Mucosa of descending colon (tissue), 3 donors: ENCODE measurements at regions not wholly inside any gene's neighbourhood (a gene's known extent, or its start where the extent isn't known, plus 50 kb on each side); places are given as distances from the start of the nearest gene placed in this dataset.
"Not testable (repeated sequence)": the region's sequence is repeated elsewhere in the genome, so short reads cannot be mapped to it uniquely, and the experiment has no call there.

Experiments
- ATAC-seq: fragments of 200-7000 bp; cut with Tn5 transposase; one replicate; pipeline ENCODE4 v1.9.1; 2020; ENCODE audit warnings: mild to moderate bottlenecking, moderate library complexity
- DNase-seq, 3 donors: peaks; one replicate each; pipeline ENCODE4 v3.0.0-alpha.2; 2020
- H3K36me3 ChIP-seq: fragments of 200-600 bp; one replicate; pipeline ENCODE4 v1.8.0; 2021; ENCODE audit warnings: low read depth, mild to moderate bottlenecking
- H3K4me1 ChIP-seq: fragments of 200-600 bp; one replicate; pipeline ENCODE4 v1.8.0; 2021; ENCODE audit warnings: low read depth, mild to moderate bottlenecking
- H3K4me3 ChIP-seq: fragments of 200-600 bp; one replicate; pipeline ENCODE4 v1.8.0; 2021; ENCODE audit warnings: mild to moderate bottlenecking
- H3K9me3 ChIP-seq: fragments of 200-600 bp; one replicate; pipeline ENCODE4 v1.8.0; 2021; ENCODE audit warnings: mild to moderate bottlenecking
- CTCF ChIP-seq: fragments of 200-600 bp; IDR thresholded peaks from one replicate; pipeline ENCODE4 v1.8.0; 2022; ENCODE audit warnings: antibody characterized with exemption, mild to moderate bottlenecking
- intact Hi-C, 2 donors: fragments of 100-400 bp; cut with DNase I in 1 of 2; cut with micrococcal nuclease in 1 of 2; formaldehyde crosslinking; loops; one replicate each; pipeline versions ENCODE4 v1.11.0 to v1.11.1; 2022; cut with DNase I, micrococcal nuclease
- donor health status: DM: no; HTN: no; CAD: no; lungs with moderate emphysema.
- donor health status: DM: no; HTN: no; CAD: no.
- donor health status: DM: no; HTN: yes; CAD: no.

GRCh38 chr10:80964955-80965614 is 427.4 kb downstream of the SH2D4B start:
- no peak for DNase-seq
- intact Hi-C loops: no loop called here
- Histone ChIP-seq H3K4me1 (no peaks in the 10 kb centered on the region), H3K9me3 (no peaks in the 10 kb centered on the region), H3K4me3 (no peak overlapping the region), H3K36me3 (no peaks in the 10 kb centered on the region)
- no peak for ATAC-seq
- no peak for TF ChIP-seq CTCF

GRCh38 chr10:80966326-80966986 is 428.8 kb downstream of the SH2D4B start:
- Histone ChIP-seq H3K4me1 (no peaks in the 10 kb centered on the region), H3K9me3 (no peaks in the 10 kb centered on the region), H3K36me3 (no peaks in the 10 kb centered on the region), H3K4me3 (no peak overlapping the region)
- intact Hi-C loops: no loop called here
- no peak for TF ChIP-seq CTCF
- DNase-seq (no peak), ATAC-seq (no peak)

GRCh38 chr10:80967357-80967756 is 429.7 kb downstream of the SH2D4B start:
- H3K9me3 ChIP-seq, DNase-seq, H3K4me3 ChIP-seq, ATAC-seq, H3K36me3 ChIP-seq, intact Hi-C loops, H3K4me1 ChIP-seq: not testable (repeated sequence)

DNA sequence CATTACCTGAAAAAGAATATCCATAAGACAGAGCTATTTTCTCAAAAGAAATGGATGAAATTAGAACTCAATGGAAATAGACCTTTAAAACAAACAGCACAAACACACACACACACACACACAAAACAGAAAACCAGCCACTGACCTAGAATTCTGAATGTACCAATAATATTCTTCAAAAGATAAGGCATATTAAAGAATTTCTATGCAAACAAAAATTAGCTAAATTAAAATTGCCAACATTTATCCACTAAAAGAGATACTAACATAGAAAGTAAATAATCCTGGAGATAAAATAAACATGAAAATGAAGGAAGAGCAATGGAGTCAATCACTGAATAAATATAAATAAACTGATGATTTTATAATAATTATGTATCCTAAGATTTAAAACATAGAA is 431.2 kb downstream of the SH2D4B start:
- H3K9me3 ChIP-seq: no peaks in the 10 kb centered on the region
- intact Hi-C loops: no loop called here
- H3K4me3 ChIP-seq: no peak overlapping the region
- no peak for DNase-seq
- no peaks in the 10 kb centered on the region for H3K36me3 ChIP-seq
- no peak for TF ChIP-seq CTCF
- H3K4me1 ChIP-seq: no peaks in the 10 kb centered on the region
- no peak for ATAC-seq

- intact Hi-C loops: no loop called here
- Histone ChIP-seq H3K4me3 (no peak overlapping the region), H3K36me3 (no peaks in the 10 kb centered on the region), H3K9me3 (no peaks in the 10 kb centered on the region), H3K4me1 (no peaks in the 10 kb centered on the region)
- TF ChIP-seq CTCF: no peak
- ATAC-seq (no peak), DNase-seq (no peak)
Measured at GRCh38 chr10:80971461-80971860, 433.8 kb downstream of the SH2D4B start.

- intact Hi-C loops: no loop called here
- H3K4me1 ChIP-seq: no peaks in the 10 kb centered on the region
- no peak for TF ChIP-seq CTCF
- H3K36me3 ChIP-seq: no peaks in the 10 kb centered on the region
- no peaks in the 10 kb centered on the region for H3K9me3 ChIP-seq
- DNase-seq (no peak), ATAC-seq (no peak)
- no peak overlapping the region for H3K4me3 ChIP-seq
Measured at GRCh38 chr10:80976658-80977057, 439.0 kb downstream of the SH2D4B start.
